ENCODE measurements at regions not wholly inside any gene's neighbourhood (a gene's known extent, or its start where the extent isn't known, plus 50 kb on each side); places are given as distances from the start of the nearest gene placed in this dataset.
"Not testable (repeated sequence)": the region's sequence is repeated elsewhere in the genome, so short reads cannot be mapped to it uniquely, and the experiment has no call there.

DNA sequence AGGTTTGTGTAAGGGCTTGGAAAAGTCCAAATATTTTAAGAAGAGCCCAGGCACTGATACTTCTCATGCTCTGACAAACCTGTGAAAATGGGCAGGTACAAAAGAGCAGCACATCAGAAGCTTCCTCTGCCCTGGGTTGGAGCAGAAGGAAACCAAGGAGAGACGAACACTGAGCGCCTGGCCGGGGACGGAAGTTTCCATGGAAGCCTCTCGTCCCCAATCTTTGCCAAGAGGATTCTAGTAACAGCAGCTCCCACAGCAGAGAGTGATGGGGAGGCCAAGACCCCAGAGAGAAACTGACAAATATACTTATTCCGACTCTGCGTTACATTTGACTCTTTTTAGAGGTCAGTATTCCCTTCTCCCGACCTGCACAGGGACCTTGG, 268.5 kb downstream of the C16orf95 start:
- intact Hi-C loops (cut with DNase I), result no loop called here
- DNase-seq (ENCODE audit: low spot score), result no peak

DNA sequence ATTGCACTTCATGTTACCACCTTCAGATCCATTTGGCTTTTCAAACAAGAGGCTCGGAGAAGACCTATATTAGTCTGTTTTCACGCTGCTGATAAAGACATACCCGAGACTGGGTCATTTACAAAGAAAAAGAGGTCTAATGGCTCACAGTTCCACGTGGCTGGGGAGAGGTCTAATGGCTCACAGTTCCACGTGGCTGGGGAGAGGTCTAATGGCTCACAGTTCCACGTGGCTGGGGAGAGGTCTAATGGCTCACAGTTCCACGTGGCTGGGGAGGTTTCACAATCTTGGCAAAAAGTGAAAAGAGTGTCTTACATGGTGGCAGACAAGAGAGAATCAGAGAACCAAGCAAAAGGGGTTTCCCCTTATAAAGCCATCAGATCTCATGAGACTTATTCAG, 268.0 kb downstream of the C16orf95 start:
- ATAC-seq; DNase-seq (ENCODE audit: low spot score); intact Hi-C loops (cut with DNase I): not testable (repeated sequence)

More for the DNA sequence above, 268.5 kb downstream of the C16orf95 start:
- ATAC-seq, result no peak

- intact Hi-C loops (cut with DNase I), result no loop called here
- ATAC-seq, result no peak
- no peak for DNase-seq (ENCODE audit: low spot score)
Measured at GRCh38 chr16:87050142-87050541, 267.1 kb downstream of the C16orf95 start.

DNA sequence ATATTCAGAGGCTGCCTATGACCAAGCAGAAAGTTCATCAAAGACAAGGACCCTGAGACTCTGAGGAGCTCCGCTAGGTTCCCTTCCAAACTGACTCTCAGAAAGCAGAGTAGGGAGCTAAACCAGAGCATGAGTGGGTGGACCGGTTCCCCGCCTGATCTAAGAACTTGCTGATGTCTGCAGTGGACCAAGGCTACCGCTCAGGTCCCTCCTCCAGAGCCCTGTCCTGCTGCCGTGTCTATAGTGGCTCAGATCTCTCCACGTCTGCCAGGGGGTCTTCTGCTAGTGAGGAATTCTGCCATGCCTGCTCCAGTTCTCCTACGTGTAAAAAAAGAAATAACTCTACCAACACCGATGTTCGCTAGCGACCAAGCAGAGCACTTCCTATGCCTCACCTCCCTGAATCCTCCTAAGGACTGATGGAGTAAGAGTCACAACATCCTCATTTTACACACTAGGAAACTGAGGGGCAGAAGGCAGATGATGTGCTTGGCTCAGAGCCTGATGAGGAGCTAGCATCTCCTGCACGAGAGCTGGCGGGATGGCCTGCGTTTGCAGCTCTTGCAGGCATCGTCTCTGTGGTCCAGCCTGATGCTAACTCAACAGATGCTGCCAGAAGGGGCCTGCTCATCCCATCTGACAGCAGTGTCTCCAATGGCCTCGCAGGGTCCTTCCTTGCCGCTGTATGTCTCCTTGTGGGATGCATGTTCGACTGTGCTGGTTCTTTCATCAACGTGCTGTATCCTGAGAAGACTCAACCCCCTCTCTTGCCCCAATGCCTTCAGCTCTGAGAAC, 265.5 kb downstream of the C16orf95 start:
- intact Hi-C loops (cut with DNase I), result no loop called here
- no peak for DNase-seq (ENCODE audit: low spot score)
- ATAC-seq, result no peak

GRCh38 chr16:87052506-87052905, 264.7 kb downstream of the C16orf95 start:
- DNase-seq (ENCODE audit: low spot score) (peak; percentile 42), ATAC-seq (no peak)
- intact Hi-C loops (cut with DNase I), result no loop called here

- ATAC-seq (no peak), DNase-seq (ENCODE audit: low spot score) (peak; percentile 13)
- intact Hi-C loops (cut with DNase I), result no loop called here
Measured at GRCh38 chr16:87053016-87053982, 263.9 kb downstream of the C16orf95 start.

GRCh38 chr16:87054154-87054553, 263.0 kb downstream of the C16orf95 start:
- no peak for DNase-seq (ENCODE audit: low spot score)
- ATAC-seq, result no peak
- intact Hi-C loops (cut with DNase I), result no loop called here

DNA sequence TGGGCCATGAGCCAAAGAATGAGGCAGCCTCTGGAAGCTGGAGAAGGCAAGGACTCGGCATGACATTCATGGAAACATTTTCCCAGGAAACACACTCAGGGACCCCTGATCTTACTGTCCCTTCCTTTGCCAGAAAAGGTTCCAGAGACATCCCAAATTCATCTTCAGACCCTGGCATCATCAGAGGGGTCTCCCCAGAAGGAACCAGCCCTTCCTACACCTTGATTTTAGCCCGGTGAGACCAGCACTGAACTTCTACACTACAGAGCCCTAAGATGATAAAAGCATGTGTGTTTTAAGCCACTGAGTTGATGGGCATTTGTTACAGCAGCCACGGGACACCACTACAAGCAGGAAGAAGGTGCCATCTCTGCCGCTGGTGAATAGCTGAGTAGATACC, 262.3 kb downstream of the C16orf95 start:
- no peak for DNase-seq (ENCODE audit: low spot score)
- intact Hi-C loops (cut with DNase I), result no loop called here

GRCh38 chr16:87056083-87056482, 261.1 kb downstream of the C16orf95 start:
- DNase-seq (ENCODE audit: low spot score) (no peak), ATAC-seq (peak; percentile 45)
- intact Hi-C loops (cut with DNase I), result no loop called here

More for the DNA sequence above, 262.3 kb downstream of the C16orf95 start:
- ATAC-seq, result no peak

DNA sequence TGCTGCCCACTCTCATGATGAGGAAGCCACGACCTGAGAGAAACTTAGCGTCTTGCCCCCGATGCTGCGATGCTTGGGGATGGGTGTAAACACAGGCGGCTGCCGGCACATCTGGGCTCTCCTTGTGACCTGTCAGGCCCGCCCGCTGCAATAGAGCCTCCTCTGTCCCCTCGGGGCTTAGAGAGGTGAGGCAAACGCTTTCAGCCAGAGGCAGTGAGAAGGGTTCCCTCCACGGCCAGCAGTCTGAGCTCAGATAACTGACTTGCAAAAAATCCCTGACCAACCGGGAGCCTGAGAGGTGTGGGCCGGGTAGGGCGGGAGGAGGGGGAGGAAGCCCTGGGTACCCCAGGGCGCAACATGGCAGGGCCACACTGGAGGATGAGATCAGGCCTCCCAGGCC, 260.6 kb downstream of the C16orf95 start:
- DNase-seq (ENCODE audit: low spot score) (no peak), ATAC-seq (peak; percentile 30)
- intact Hi-C loops (cut with DNase I), result no loop called here

GRCh38 chr16:87057211-87057881, 259.8 kb downstream of the C16orf95 start:
- ATAC-seq (peak; percentile 50), DNase-seq (ENCODE audit: low spot score) (no peak)
- intact Hi-C loops (cut with DNase I), result no loop called here

DNA sequence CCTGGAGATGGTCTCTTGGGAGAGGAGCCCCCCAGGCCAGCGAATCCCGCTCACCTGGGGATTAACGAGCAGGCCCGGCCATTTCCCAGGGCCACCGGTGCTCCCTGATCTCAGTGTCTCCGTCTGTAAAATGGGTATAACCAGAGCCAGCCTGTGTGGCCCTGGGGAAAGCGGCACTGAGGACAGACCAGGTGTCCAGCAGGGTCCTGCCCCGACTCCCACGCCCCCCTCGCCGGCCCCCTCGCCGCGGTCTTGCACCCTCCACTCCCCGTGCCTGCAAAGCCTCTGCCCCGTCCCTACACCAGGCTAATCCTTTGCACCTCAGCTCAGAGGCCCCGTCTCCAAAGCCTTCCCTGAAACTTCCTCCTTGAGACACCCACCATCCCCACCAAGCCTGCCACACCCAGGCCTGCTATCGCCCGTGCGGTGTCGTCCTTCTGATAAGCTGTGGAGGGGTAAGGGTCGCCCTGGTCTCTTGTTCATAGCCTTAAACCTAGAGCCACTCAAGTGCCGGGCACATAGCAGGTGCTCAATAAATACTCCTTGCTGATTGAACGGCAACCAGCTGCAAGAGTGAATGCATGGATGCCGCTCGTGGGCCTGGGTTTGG, 259.1 kb downstream of the C16orf95 start:
- intact Hi-C loops (cut with DNase I), result no loop called here
- ATAC-seq (no peak), DNase-seq (ENCODE audit: low spot score) (no peak)

GRCh38 chr16:87058728-87059250, 258.4 kb downstream of the C16orf95 start:
- no peak for ATAC-seq

GRCh38 chr16:87060034-87060986, 256.9 kb downstream of the C16orf95 start:
- DNase-seq (ENCODE audit: low spot score), result no peak
- peak; percentile 27 for ATAC-seq
- intact Hi-C loops (cut with DNase I), result no loop called here

More at GRCh38 chr16:87058728-87059250, 258.4 kb downstream of the C16orf95 start:
- intact Hi-C loops (cut with DNase I), result no loop called here
- no peak for DNase-seq (ENCODE audit: low spot score)

DNA sequence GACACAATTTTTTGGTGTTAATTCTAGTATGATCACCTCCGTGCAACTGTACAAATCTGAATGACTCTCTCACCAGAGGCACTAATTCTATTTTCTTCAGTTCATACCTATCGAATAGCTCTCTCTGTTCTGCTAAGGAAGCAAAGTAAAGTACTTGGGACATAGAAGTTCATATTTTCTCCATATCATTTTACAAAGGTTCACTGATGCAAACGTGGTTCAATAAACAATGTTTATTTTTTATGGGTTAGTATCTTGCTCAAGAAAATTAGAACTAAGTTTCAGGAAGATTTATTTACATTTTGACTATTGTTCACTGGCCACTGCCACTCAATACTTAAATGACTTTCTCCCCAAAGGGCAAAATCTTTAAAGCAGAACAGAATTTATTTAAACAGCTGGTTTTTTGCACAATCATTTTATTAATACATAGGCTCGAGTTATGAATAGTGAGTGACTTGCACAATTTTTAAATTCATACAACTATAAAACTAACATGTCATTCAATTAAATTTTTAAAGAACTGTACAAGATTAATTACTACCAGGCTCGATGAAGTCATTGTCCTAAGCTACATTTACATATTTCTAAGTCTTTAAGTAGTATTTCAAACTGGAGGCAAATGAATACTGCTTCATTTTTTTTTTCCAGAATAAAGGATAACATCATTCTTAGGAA, 255.8 kb downstream of the C16orf95 start:
- DNase-seq (ENCODE audit: low spot score), result no peak
- intact Hi-C loops (cut with DNase I), result no loop called here
- no peak for ATAC-seq

DNA sequence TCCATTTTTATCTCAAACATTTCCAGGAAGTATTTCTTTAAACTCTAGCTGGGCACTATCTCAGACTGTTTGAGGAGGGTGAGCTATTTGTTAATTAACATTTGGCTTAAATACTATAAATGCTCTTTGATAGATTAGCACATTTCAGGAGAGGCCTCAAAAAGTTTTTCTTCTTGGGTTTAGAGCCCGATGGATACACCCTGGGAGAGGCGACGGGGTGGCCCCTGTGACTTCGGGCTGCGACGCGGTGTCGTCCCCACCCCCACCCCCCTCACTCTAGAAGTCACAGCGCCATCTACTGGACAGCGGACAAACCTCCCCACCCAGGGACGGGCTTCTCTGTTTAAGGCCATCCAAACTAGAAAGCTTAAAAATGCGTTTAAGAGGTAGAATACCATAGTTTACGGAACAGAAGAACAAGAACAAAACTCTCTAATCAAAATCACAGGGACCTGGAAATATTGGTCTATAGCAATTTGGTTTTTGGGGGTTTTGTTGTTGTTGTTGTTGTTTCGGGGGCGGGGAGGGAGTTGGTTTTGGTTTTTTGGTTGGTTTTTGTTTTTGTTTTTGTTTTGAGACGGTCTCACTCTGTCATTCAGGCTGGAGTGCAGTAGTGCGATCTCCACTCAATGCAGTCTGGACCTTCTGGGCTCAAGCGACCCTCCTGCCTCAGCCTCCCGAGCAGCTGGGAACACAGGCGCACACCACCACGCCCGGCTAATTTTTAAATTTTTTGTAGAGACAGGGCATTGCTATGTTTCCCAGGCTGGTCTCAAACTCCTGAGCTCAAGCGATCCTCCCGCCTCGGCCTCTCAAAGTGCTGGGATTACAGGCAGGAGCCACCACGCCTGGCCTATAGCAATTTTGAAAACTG, 254.4 kb downstream of the C16orf95 start:
- DNase-seq (ENCODE audit: low spot score), result peak; percentile 90
- intact Hi-C loops (cut with DNase I), result no loop called here
- ATAC-seq, result peak; percentile 89

All from sciatic nerve (tissue), 2 donors.